HG03354 (cell line): ENCODE measurements at regions not wholly inside any gene's neighbourhood (a gene's known extent, or its start where the extent isn't known, plus 50 kb on each side); places are given as distances from the start of the nearest gene placed in this dataset.
"Not testable (repeated sequence)": the region's sequence is repeated elsewhere in the genome, so short reads cannot be mapped to it uniquely, and the experiment has no call there.

Experiments used
- ATAC-seq: cut with Tn5 transposase; IDR thresholded peaks from one replicate; pipeline ENCODE4 v1.9.1; 2021; ENCODE audit warnings: mild to moderate bottlenecking; ENCODE audit not compliant: unreplicated experiment, poor library complexity, severe bottlenecking

GRCh38 chr4:45530498-45530897 lies 593.4 kb downstream of the GABRG1 start:
- no peak for ATAC-seq

- ATAC-seq = no peak
Measured at GRCh38 chr4:45527160-45527559, 596.7 kb downstream of the GABRG1 start.

GRCh38 chr4:45518832-45519231 lies 605.0 kb downstream of the GABRG1 start:
- no peak for ATAC-seq

GRCh38 chr4:45502471-45502870 lies 621.4 kb downstream of the GABRG1 start:
- ATAC-seq = no peak

- no peak for ATAC-seq
Measured at GRCh38 chr4:45484740-45485139, 639.1 kb downstream of the GABRG1 start.

GRCh38 chr4:45482346-45482745 lies 641.5 kb downstream of the GABRG1 start:
- no peak for ATAC-seq

GRCh38 chr4:45477311-45477733 lies 646.5 kb downstream of the GABRG1 start:
- ATAC-seq = no peak

GRCh38 chr4:45475548-45475947 lies 648.3 kb downstream of the GABRG1 start:
- ATAC-seq = no peak

GRCh38 chr4:45472490-45472889 lies 651.4 kb downstream of the GABRG1 start:
- ATAC-seq = no peak

- no peak for ATAC-seq
Measured at GRCh38 chr4:45471335-45471734, 652.5 kb downstream of the GABRG1 start.

- no peak for ATAC-seq
Measured at GRCh38 chr4:45467157-45467556, 656.7 kb downstream of the GABRG1 start.

- ATAC-seq = not testable (repeated sequence)
Measured at GRCh38 chr4:45460157-45460556, 663.7 kb downstream of the GABRG1 start.

GRCh38 chr4:45455217-45455616 lies 668.6 kb downstream of the GABRG1 start:
- ATAC-seq = no peak

GRCh38 chr4:45453258-45453853 lies 670.5 kb downstream of the GABRG1 start:
- ATAC-seq = peak; percentile 62

GRCh38 chr4:45442466-45442865 lies 681.4 kb downstream of the GABRG1 start:
- ATAC-seq = no peak

GRCh38 chr4:45438047-45438446 lies 685.8 kb downstream of the GABRG1 start:
- no peak for ATAC-seq

- ATAC-seq = no peak
Measured at GRCh38 chr4:45437381-45437780, 686.5 kb downstream of the GABRG1 start.

- no peak for ATAC-seq
Measured at GRCh38 chr4:45425135-45425534, 698.7 kb downstream of the GABRG1 start.

GRCh38 chr4:45423896-45424295 lies 697.5 kb upstream of the GNPDA2 start:
- no peak for ATAC-seq

GRCh38 chr4:45420091-45420674 lies 693.8 kb upstream of the GNPDA2 start:
- ATAC-seq = not testable (repeated sequence)

GRCh38 chr4:45410701-45411210 lies 684.4 kb upstream of the GNPDA2 start:
- ATAC-seq = no peak

- no peak for ATAC-seq
Measured at GRCh38 chr4:45409536-45409935, 683.2 kb upstream of the GNPDA2 start.
